Adrenal gland (tissue), 9 donors: ENCODE measurements at regions not wholly inside any gene's neighbourhood (a gene's known extent, or its start where the extent isn't known, plus 50 kb on each side); places are given as distances from the start of the nearest gene placed in this dataset.

Experiments
- DNase-seq, 7 donors: peaks; one replicate each; pipeline ENCODE4 v3.0.0-alpha.2; 2019 to 2020
- H3K27ac ChIP-seq, 5 donors: fragments of 200-600 bp; sonication (generic) in 4 of 5; 1 replicate in 3 of 5; 2 replicates in 2 of 5; pipeline versions ENCODE4 v1.5.1 to v1.8.0; 2016 to 2020; ENCODE audit warnings: mild to moderate bottlenecking in 1 of 5
- H3K27me3 ChIP-seq: fragments of 200-600 bp; 2 replicates; pipeline ENCODE4 v1.8.0; 2021
- H3K36me3 ChIP-seq, 2 donors: fragments of 200-600 bp; replicated peaks in 1 of 2; 1 replicate in 1 of 2; 2 replicates in 1 of 2; pipeline versions ENCODE4 v1.5.1 to v1.8.0; 2018 to 2022
- H3K4me1 ChIP-seq, 2 donors: fragments of 200-600 bp; replicated peaks in 1 of 2; 1 replicate in 1 of 2; 2 replicates in 1 of 2; pipeline versions ENCODE4 v1.5.1 to v1.8.0; 2018 to 2021
- H3K4me3 ChIP-seq, 4 donors: fragments of 200-600 bp; sonication (generic) in 3 of 4; one replicate each; pipeline ENCODE4 v1.5.1; 2016 to 2018
- H3K9me3 ChIP-seq, 3 donors: fragments of 200-600 bp; sonication (generic) in 1 of 3; replicated peaks in 1 of 3; 1 replicate in 2 of 3; 2 replicates in 1 of 3; pipeline versions ENCODE4 v1.5.1 to v1.8.0; 2016 to 2021
- CTCF ChIP-seq, 6 experiments: fragments of 450-650 bp in 4 of 6; fragments of 200-600 bp in 2 of 6; sonication (generic) in 1 of 6; IDR thresholded peaks; 1 replicate in 5 of 6; 2 replicates in 1 of 6; pipeline versions ENCODE4 v1.5.1 to v1.8.0; 2016 to 2021; ENCODE audit warnings: antibody characterized with exemption in 6 of 6, mild to moderate bottlenecking in 2 of 6, moderate library complexity in 1 of 6
- POLR2A ChIP-seq, 2 donors: fragments of 450-650 bp; IDR thresholded peaks; one replicate each; pipeline ENCODE4 v1.6.1; 2017; ENCODE audit warnings: antibody characterized with exemption in 2 of 2, mild to moderate bottlenecking in 2 of 2, moderate library complexity in 1 of 2
- WGBS, 4 donors: extraction: QIAGEN DNeasy Blood & Tissue Kit in 2 of 4; methylation state at CpG; one replicate each; pipeline versions ENCODE4 v1.1.5 to v1.1.7; 2013 to 2017; 5-methylcytosine and 5-hydroxymethylcytosine counted together
- intact Hi-C, 2 donors: fragments of 100-400 bp; cut with DNase I; formaldehyde crosslinking; loops; one replicate each; pipeline versions ENCODE4 v1.14.1 to v1.15.0; 2022 to 2023
- donor health status: healthy with polysubstance abuse.
- donor health status: Bipolar disorder and iron deficiency.
- donor health status: DM: yes; HTN: yes; CAD: no.
- donor health status: DM: no; HTN: no; CAD: no.
- donor health status: DM: no; HTN: no; CAD: no.

GRCh38 chr2:139216435-139216834 is 436.2 kb upstream of the NXPH2 start:
- intact Hi-C loops: no loop called here
- Histone ChIP-seq H3K4me1 (no peaks in the 10 kb centered on the region), H3K4me3 (no peak overlapping the region), H3K27me3 (no peaks in the 10 kb centered on the region), H3K27ac (no peak overlapping the region), H3K36me3 (no peaks in the 10 kb centered on the region), H3K9me3 (no peaks in the 10 kb centered on the region)
- DNase-seq: no peak
- TF ChIP-seq POLR2A (IDR thresholded peaks at IDR 0.05): no peak
- no peak for TF ChIP-seq CTCF (IDR thresholded peaks at IDR 0.05)

GRCh38 chr2:139214801-139215200 is 434.6 kb upstream of the NXPH2 start:
- no peaks in the 10 kb centered on the region for H3K4me1 ChIP-seq
- H3K27me3 ChIP-seq: no peaks in the 10 kb centered on the region
- H3K4me3 ChIP-seq: no peak overlapping the region
- intact Hi-C loops: no loop called here
- no peak overlapping the region for H3K27ac ChIP-seq
- TF ChIP-seq POLR2A (IDR thresholded peaks at IDR 0.05) (no peak), CTCF (IDR thresholded peaks at IDR 0.05) (no peak)
- no peaks in the 10 kb centered on the region for H3K9me3 ChIP-seq
- 62 to 66% (median 65%) methylated on average over 2 of the region's 2 CpGs for WGBS, 4 donors
- no peak for DNase-seq
- H3K36me3 ChIP-seq: no peaks in the 10 kb centered on the region

- H3K4me1 ChIP-seq: no peaks in the 10 kb centered on the region
- no peak overlapping the region for H3K27ac ChIP-seq
- no peaks in the 10 kb centered on the region for H3K27me3 ChIP-seq
- H3K36me3 ChIP-seq: no peaks in the 10 kb centered on the region
- H3K9me3 ChIP-seq: no peaks in the 10 kb centered on the region
- WGBS, 4 donors: 78 to 96% (median 89%) methylated on average over 1 of the region's 1 CpG
- no peak for TF ChIP-seq CTCF (IDR thresholded peaks at IDR 0.05)
- no peak for TF ChIP-seq POLR2A (IDR thresholded peaks at IDR 0.05)
- no peak overlapping the region for H3K4me3 ChIP-seq
- DNase-seq: no peak
- intact Hi-C loops: no loop called here
Observed at GRCh38 chr2:139209586-139209985, 429.4 kb upstream of the NXPH2 start.

GRCh38 chr2:139201516-139201915 is 421.3 kb upstream of the NXPH2 start:
- H3K4me1 ChIP-seq: no peaks in the 10 kb centered on the region
- intact Hi-C loops: no loop called here
- no peak overlapping the region for H3K4me3 ChIP-seq
- DNase-seq: no peak
- 80 to 87% (median 82%) methylated on average over 2 of the region's 2 CpGs for WGBS, 4 donors
- H3K9me3 ChIP-seq: no peaks in the 10 kb centered on the region
- no peaks in the 10 kb centered on the region for H3K36me3 ChIP-seq
- TF ChIP-seq POLR2A (IDR thresholded peaks at IDR 0.05): no peak
- TF ChIP-seq CTCF (IDR thresholded peaks at IDR 0.05): no peak
- no peaks in the 10 kb centered on the region for H3K27me3 ChIP-seq
- H3K27ac ChIP-seq: no peak overlapping the region
